Neural cell (in vitro differentiated cells): ENCODE measurements at regions not wholly inside any gene's neighbourhood (a gene's known extent, or its start where the extent isn't known, plus 50 kb on each side); places are given as distances from the start of the nearest gene placed in this dataset.

Source experiments
- H2AFZ ChIP-seq: fragments of 200-600, 300-800 bp; sonication (generic), shearing (Covaris generic); 2 replicates; pipeline ENCODE4 v1.6.0; 2014; ENCODE audit warnings: low read depth, mild to moderate bottlenecking, antibody characterized with exemption, low read length, moderate library complexity
- H3F3A ChIP-seq: fragments of 200-600 bp; shearing (Covaris generic); 2 replicates; pipeline ENCODE4 v1.6.1; 2016; ENCODE audit warnings: mild to moderate bottlenecking, moderate library complexity, mixed read lengths, antibody characterized with exemption, low read length; ENCODE audit not compliant: insufficient read depth, poor library complexity, severe bottlenecking
- H3K27ac ChIP-seq: fragments of 200-600, 300-800 bp; sonication (generic), shearing (Covaris generic); 2 replicates; pipeline ENCODE4 v1.5.1; 2014; ENCODE audit warnings: mild to moderate bottlenecking, low read length, moderate library complexity
- H3K27me3 ChIP-seq: fragments of 300-800, 200-600 bp; sonication (generic), shearing (Covaris generic); 2 replicates; pipeline ENCODE4 v1.6.0; 2014; ENCODE audit warnings: mild to moderate bottlenecking, low read depth, low read length, moderate library complexity; ENCODE audit not compliant: insufficient read depth
- H3K36me3 ChIP-seq: fragments of 300-800, 200-600 bp; sonication (generic), shearing (Covaris generic); 2 replicates; pipeline ENCODE4 v1.5.1; 2014; ENCODE audit warnings: mild to moderate bottlenecking, antibody characterized with exemption, low read length, moderate library complexity; ENCODE audit not compliant: insufficient read depth
- H3K4me2 ChIP-seq: fragments of 300-800, 200-600 bp; sonication (generic), shearing (Covaris generic); 2 replicates; pipeline ENCODE4 v1.6.0; 2014; ENCODE audit warnings: mild to moderate bottlenecking, low read length
- H3K4me3 ChIP-seq: fragments of 300-800, 200-600 bp; sonication (generic), shearing (Covaris generic); 2 replicates; pipeline ENCODE4 v1.5.1; 2014; ENCODE audit warnings: mild to moderate bottlenecking, low read length, moderate library complexity
- H3K79me2 ChIP-seq: fragments of 200-600 bp; shearing (Covaris generic); replicated peaks from 2 replicates; pipeline ENCODE4 v1.6.0; 2014; ENCODE audit warnings: mild to moderate bottlenecking, low read length, moderate library complexity; ENCODE audit not compliant: insufficient read depth
- H3K9ac ChIP-seq: fragments of 300-800, 200-600 bp; sonication (generic), shearing (Covaris generic); 2 replicates; pipeline ENCODE4 v1.6.1; 2016; ENCODE audit warnings: mild to moderate bottlenecking, low read length, mixed read lengths
- H3K9me2 ChIP-seq: fragments of 200-600 bp; shearing (Covaris generic); 2 replicates; pipeline ENCODE4 v1.6.1; 2016; ENCODE audit warnings: mild to moderate bottlenecking, low read length, mixed read lengths; ENCODE audit not compliant: insufficient read depth
- H3K9me3 ChIP-seq: fragments of 200-600, 300-800 bp; sonication (generic), shearing (Covaris generic); 2 replicates; pipeline ENCODE4 v1.6.1; 2016; ENCODE audit warnings: mild to moderate bottlenecking, mixed run types, low read length, moderate library complexity, mixed read lengths
- H4K20me1 ChIP-seq: fragments of 200-600 bp; shearing (Covaris generic); 2 replicates; pipeline ENCODE4 v1.6.1; 2016; ENCODE audit warnings: mild to moderate bottlenecking, mixed run types; ENCODE audit not compliant: insufficient read depth
- EP300 ChIP-seq: fragments of 450-650 bp; conservative IDR thresholded peaks from 2 replicates; pipeline ENCODE4 v1.6.1; 2014; ENCODE audit warnings: antibody characterized with exemption, mild to moderate bottlenecking, moderate library complexity; ENCODE audit not compliant: poor library complexity, severe bottlenecking
- EZH2 ChIP-seq: fragments of 200-600, 300-800 bp; shearing (Covaris generic), sonication (generic); IDR thresholded peaks from 2 replicates; pipeline ENCODE4 v1.6.1; 2014; ENCODE audit warnings: antibody characterized with exemption, low read length, borderline replicate concordance, mild to moderate bottlenecking; ENCODE audit not compliant: insufficient read depth, poor library complexity, severe bottlenecking
- MXI1 ChIP-seq: fragments of 450-650 bp; conservative IDR thresholded peaks from 2 replicates; pipeline ENCODE4 v1.6.1; 2014; ENCODE audit warnings: antibody characterized with exemption, mild to moderate bottlenecking; ENCODE audit not compliant: poor library complexity, severe bottlenecking
- POLR2AphosphoS5 ChIP-seq: IDR thresholded peaks from 2 replicates; pipeline ENCODE4 v1.6.1; 2012
- RAD21 ChIP-seq: fragments of 450-650 bp; conservative IDR thresholded peaks from 2 replicates; pipeline ENCODE4 v1.6.1; 2014; ENCODE audit warnings: antibody characterized with exemption, mild to moderate bottlenecking, moderate library complexity
- SMC3 ChIP-seq: fragments of 450-650 bp; conservative IDR thresholded peaks from 2 replicates; pipeline ENCODE4 v1.6.1; 2014; ENCODE audit warnings: antibody characterized with exemption, mild to moderate bottlenecking, moderate library complexity; ENCODE audit not compliant: poor library complexity
- TAF1 ChIP-seq: IDR thresholded peaks from 2 replicates; pipeline ENCODE4 v1.6.1; 2012; ENCODE audit warnings: low read depth
- TF ChIP-seq, protein P1 (sequence below): IDR thresholded peaks from 2 replicates; pipeline ENCODE4 v1.6.1; 2012; ENCODE audit warnings: borderline replicate concordance
- TF ChIP-seq, protein P2 (sequence below): fragments of 450-650 bp; IDR thresholded peaks from 2 replicates; pipeline ENCODE4 v1.5.1; 2014; ENCODE audit warnings: antibody characterized with exemption, mild to moderate bottlenecking, moderate library complexity; ENCODE audit not compliant: poor library complexity, severe bottlenecking

DNA sequence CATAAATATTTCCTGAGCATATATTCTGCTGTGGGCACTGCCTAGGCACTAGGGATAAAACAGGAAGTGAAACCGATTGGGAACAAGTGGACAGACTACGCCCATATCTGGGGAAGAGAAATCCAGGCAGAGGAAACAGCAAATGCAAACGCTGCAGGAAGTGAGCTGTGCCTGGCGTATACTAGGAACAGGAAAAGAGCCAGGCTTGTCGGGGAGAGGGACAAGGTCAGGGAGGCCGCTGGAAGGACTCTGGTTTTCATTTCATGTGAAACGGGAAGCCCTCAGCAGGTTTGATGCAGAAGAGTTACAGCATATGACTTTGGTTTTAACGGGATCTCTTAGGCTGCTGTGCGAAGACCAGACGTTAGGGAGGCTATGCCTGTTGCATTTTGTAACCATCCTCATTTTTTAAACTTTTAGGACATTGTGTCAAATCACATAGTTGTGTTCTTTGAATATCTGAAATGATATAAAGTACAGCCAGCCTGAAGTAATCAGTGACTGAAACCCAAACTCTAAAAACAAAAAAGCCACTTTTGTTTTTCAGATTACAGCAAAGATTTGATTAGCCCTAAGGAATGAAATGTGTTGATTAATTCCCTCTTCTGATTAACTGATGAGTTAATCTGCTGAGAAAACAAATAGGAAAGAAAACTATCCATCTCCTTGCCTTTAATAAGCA lies 110.2 kb upstream of the PIEZO2 start:
- Histone ChIP-seq H3K9me2 (no peaks in the 10 kb centered on the region), H3K27ac (no peak overlapping the region), H3K9me3 (no peaks in the 10 kb centered on the region), H3K36me3 (no peaks in the 10 kb centered on the region), H3K27me3 (no peaks in the 10 kb centered on the region), H3K9ac (no peak overlapping the region), H3K79me2 (no peaks in the 10 kb centered on the region), H3F3A (no peaks in the 10 kb centered on the region), H3K4me3 (no peak overlapping the region), H4K20me1 (no peaks in the 10 kb centered on the region), H3K4me2 (no peak overlapping the region), H2AFZ (no peak overlapping the region)
- TF ChIP-seq, protein P1, sequence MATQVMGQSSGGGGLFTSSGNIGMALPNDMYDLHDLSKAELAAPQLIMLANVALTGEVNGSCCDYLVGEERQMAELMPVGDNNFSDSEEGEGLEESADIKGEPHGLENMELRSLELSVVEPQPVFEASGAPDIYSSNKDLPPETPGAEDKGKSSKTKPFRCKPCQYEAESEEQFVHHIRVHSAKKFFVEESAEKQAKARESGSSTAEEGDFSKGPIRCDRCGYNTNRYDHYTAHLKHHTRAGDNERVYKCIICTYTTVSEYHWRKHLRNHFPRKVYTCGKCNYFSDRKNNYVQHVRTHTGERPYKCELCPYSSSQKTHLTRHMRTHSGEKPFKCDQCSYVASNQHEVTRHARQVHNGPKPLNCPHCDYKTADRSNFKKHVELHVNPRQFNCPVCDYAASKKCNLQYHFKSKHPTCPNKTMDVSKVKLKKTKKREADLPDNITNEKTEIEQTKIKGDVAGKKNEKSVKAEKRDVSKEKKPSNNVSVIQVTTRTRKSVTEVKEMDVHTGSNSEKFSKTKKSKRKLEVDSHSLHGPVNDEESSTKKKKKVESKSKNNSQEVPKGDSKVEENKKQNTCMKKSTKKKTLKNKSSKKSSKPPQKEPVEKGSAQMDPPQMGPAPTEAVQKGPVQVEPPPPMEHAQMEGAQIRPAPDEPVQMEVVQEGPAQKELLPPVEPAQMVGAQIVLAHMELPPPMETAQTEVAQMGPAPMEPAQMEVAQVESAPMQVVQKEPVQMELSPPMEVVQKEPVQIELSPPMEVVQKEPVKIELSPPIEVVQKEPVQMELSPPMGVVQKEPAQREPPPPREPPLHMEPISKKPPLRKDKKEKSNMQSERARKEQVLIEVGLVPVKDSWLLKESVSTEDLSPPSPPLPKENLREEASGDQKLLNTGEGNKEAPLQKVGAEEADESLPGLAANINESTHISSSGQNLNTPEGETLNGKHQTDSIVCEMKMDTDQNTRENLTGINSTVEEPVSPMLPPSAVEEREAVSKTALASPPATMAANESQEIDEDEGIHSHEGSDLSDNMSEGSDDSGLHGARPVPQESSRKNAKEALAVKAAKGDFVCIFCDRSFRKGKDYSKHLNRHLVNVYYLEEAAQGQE, result no peak
- TF ChIP-seq EP300, result no peak
- TF ChIP-seq EZH2, result no peak
- TF ChIP-seq POLR2AphosphoS5, result no peak
- TF ChIP-seq, protein P2, sequence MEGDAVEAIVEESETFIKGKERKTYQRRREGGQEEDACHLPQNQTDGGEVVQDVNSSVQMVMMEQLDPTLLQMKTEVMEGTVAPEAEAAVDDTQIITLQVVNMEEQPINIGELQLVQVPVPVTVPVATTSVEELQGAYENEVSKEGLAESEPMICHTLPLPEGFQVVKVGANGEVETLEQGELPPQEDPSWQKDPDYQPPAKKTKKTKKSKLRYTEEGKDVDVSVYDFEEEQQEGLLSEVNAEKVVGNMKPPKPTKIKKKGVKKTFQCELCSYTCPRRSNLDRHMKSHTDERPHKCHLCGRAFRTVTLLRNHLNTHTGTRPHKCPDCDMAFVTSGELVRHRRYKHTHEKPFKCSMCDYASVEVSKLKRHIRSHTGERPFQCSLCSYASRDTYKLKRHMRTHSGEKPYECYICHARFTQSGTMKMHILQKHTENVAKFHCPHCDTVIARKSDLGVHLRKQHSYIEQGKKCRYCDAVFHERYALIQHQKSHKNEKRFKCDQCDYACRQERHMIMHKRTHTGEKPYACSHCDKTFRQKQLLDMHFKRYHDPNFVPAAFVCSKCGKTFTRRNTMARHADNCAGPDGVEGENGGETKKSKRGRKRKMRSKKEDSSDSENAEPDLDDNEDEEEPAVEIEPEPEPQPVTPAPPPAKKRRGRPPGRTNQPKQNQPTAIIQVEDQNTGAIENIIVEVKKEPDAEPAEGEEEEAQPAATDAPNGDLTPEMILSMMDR, result no peak
- no peak for TF ChIP-seq TAF1
- TF ChIP-seq MXI1, result no peak
- no peak for TF ChIP-seq RAD21
- TF ChIP-seq SMC3, result no peak

DNA sequence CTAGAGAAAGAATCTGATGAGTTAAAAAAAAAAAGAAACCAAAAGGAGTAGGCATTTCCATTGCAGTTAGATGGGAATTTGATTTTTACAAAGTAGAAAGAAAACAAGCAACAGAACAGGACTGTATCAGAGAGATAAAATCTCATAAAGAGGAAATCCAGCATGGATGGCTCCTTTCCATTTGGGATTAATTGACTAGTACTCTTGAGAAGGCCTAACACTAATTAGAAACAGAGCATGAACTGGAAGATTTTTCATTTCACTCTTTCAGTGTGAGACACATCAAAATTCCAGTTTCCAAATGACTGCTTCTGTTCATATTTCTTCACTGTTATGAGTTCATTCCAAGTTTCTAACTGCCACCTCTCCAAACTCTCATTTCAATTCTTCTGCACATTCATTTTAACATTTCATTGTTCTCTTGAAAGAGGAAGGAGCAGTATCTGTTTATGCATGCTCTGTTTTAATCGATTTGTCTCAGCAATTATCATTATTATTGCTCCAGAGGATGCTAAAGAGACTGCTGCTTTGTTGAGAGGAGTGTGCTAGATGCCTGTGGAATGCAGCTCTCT lies 108.8 kb upstream of the PIEZO2 start:
- H3K27me3 ChIP-seq, result no peaks in the 10 kb centered on the region
- H4K20me1 ChIP-seq, result no peaks in the 10 kb centered on the region
- H3K79me2 ChIP-seq, result no peaks in the 10 kb centered on the region
- no peak overlapping the region for H3K4me2 ChIP-seq
- H3K9me3 ChIP-seq, result no peaks in the 10 kb centered on the region
- no peak overlapping the region for H3K27ac ChIP-seq
- no peaks in the 10 kb centered on the region for H3K9me2 ChIP-seq
- no peak overlapping the region for H2AFZ ChIP-seq
- no peaks in the 10 kb centered on the region for H3K36me3 ChIP-seq
- no peak for TF ChIP-seq SMC3
- TF ChIP-seq, protein P1, result no peak
- no peak for TF ChIP-seq TAF1
- TF ChIP-seq MXI1, result no peak
- no peak for TF ChIP-seq EP300
- TF ChIP-seq, protein P2, result no peak
- no peak for TF ChIP-seq POLR2AphosphoS5
- no peak for TF ChIP-seq EZH2
- no peak overlapping the region for H3K4me3 ChIP-seq
- no peaks in the 10 kb centered on the region for H3F3A ChIP-seq
- no peak overlapping the region for H3K9ac ChIP-seq
